ENCODE measurements at regions not wholly inside any gene's neighbourhood (a gene's known extent, or its start where the extent isn't known, plus 50 kb on each side); places are given as distances from the start of the nearest gene placed in this dataset.

GRCh38 chr13:47004540-47004939 lies 107.7 kb upstream of the HTR2A start:
- no peak for TF ChIP-seq GATA2 (IDR thresholded peaks at IDR 0.05; ENCODE audit: low read depth, low read length)
- no peak for TF ChIP-seq GATA3 (IDR thresholded peaks at IDR 0.05; ENCODE audit: low read depth, low read length)
